ENCODE measurements at regions not wholly inside any gene's neighbourhood (a gene's known extent, or its start where the extent isn't known, plus 50 kb on each side); places are given as distances from the start of the nearest gene placed in this dataset.
"Not testable (repeated sequence)": the region's sequence is repeated elsewhere in the genome, so short reads cannot be mapped to it uniquely, and the experiment has no call there.

DNA sequence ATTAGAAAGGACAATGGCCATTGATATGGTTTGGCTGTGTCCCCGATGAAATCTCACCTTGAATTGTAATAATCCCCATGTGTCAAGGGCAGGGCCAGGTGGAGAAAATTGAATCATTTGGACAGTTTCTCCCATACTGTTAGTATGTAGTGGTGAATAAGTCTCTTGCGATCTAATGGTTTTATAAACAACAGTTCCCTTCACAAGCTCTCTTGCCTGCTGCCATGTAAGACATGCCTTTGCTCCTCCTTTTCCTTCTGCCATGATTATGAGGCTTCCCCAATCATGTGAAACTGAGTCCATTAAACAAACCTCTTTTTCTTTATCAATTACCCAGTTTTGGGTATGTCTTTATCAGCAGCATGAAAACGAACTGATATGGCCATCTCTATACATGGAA is 302.7 kb downstream of the SFMBT2 start:
- DNase-seq (ENCODE audit: low read depth): no peak
- TF ChIP-seq, protein P1, sequence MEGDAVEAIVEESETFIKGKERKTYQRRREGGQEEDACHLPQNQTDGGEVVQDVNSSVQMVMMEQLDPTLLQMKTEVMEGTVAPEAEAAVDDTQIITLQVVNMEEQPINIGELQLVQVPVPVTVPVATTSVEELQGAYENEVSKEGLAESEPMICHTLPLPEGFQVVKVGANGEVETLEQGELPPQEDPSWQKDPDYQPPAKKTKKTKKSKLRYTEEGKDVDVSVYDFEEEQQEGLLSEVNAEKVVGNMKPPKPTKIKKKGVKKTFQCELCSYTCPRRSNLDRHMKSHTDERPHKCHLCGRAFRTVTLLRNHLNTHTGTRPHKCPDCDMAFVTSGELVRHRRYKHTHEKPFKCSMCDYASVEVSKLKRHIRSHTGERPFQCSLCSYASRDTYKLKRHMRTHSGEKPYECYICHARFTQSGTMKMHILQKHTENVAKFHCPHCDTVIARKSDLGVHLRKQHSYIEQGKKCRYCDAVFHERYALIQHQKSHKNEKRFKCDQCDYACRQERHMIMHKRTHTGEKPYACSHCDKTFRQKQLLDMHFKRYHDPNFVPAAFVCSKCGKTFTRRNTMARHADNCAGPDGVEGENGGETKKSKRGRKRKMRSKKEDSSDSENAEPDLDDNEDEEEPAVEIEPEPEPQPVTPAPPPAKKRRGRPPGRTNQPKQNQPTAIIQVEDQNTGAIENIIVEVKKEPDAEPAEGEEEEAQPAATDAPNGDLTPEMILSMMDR (conservative IDR thresholded peaks at IDR 0.05; ENCODE audit: low read depth, low read length): no peak
- no peak overlapping the region for H3K4me3 ChIP-seq (ENCODE audit: low read depth, low read length)

DNA sequence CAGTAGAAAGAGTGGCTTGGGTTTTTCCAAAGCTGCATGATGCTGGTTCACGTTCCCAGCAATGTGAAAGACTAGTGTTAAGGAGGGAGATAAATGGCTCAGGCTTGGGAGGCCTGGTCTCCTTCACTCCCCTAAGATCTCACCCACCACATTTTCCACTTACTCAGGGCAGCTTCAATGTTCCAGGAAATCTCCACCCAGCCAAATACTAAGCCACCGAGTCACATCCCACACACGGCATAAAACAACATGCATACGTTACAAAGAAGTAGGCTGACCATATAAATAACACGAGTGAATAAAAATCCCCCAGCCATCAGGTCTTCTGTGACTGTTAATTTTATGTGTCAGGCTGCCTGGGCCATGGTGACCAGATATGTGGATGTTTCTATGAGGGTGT is 303.5 kb downstream of the SFMBT2 start:
- DNase-seq (ENCODE audit: low read depth): no peak
- H3K4me3 ChIP-seq (ENCODE audit: low read depth, low read length): no peak overlapping the region
- TF ChIP-seq, protein P1 (conservative IDR thresholded peaks at IDR 0.05; ENCODE audit: low read depth, low read length): no peak

DNA sequence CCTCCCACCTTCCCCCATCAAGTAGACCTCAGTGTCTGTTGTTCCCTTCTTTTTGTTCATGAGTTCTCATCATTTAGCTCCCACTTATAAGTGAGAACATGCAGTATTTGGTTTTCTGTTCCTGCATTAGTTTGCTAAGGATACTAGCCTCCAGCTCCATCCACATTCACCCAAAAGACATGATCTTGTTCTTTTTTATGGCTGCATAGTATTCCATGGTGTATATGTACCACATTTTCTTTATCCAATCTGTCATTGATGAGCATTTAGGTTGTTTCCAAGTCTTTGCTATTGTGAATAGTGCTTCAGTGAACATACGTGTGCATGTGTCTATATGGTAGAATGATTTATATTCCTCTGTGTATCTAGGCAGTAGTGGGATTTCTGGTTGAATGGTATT is 306.5 kb downstream of the SFMBT2 start:
- not testable (repeated sequence) for H3K4me3 ChIP-seq (ENCODE audit: low read depth, low read length); DNase-seq (ENCODE audit: low read depth)

DNA sequence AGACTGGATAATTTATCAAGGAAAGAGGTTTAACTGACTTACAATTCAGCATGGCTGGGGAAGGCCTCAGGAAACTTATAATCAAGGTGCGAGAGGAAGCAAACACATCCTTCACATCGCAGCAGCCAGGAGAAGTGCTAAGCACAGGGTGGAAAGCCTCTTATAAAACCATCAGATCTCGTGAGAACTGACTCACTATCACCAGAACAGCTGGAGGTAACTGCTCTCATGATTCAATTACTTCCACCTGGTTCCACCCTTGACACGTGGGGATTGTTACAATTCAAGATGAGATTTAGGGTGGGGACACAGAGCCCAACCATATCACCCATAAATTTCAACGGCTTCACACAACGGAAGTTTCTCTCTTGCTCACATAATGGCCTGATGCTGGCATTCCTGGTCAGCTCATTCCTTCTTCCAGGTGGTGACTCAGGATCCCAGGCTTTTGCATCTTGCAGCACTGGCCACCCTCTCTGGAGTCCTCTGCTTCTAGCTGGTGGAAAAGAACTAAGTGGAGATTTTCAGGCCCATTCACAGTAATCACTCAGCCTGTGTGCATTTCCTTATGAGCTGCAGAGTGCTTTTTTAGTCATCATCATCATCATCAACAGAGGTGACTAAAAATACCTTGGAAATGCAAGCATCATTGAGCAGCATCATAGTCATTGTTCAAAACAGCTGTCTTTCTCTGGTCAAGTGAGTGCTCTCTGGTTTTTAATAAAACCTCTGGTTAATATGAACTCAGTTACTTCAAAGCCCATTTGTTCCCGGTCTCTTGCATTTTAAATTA is 308.1 kb downstream of the SFMBT2 start:
- no peak for DNase-seq (ENCODE audit: low read depth)
- TF ChIP-seq, protein P1 (conservative IDR thresholded peaks at IDR 0.05; ENCODE audit: low read depth, low read length): no peak

DNA sequence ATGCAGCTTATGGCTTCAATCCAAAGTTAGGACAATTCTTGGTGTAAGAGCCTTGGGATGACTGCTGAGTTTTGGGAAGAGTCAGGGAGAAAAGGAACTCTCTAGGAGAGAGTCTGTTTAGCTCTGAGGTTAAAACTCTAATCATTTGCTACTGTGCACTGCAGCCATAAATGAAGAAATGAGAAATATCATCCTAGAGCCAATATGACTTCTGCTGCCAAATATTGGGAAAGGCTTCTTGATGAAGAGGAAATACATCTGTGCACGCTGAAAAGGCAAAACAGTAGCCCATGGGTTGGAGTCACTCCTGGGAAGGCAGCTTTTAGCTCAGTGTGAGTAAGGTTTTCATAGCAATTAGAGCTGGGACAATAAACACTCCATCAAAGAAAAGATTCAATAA is 308.8 kb downstream of the SFMBT2 start:
- DNase-seq (ENCODE audit: low read depth): no peak
- TF ChIP-seq, protein P1 (conservative IDR thresholded peaks at IDR 0.05; ENCODE audit: low read depth, low read length): no peak
- H3K4me3 ChIP-seq (ENCODE audit: low read depth, low read length): no peak overlapping the region

More for the DNA sequence above, 308.1 kb downstream of the SFMBT2 start:
- no peak overlapping the region for H3K4me3 ChIP-seq (ENCODE audit: low read depth, low read length)

DNA sequence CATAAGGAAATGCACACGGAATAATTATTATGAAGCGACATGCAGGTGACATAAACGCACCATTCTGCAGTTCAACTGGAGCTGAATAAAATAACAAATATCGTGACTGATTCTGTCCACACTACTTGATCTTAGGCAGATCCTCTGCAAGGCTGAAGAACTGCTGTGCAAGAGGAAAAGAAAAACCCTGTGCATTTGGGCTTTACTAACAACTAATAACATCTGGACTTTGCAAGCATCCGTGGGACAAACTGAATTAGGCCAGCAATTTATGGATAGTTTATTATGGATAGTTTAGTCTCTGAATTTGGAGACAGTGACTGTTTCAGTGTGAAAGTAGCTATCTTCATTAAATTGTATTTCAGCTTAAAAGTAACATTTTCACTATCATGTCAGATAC is 309.4 kb downstream of the SFMBT2 start:
- TF ChIP-seq, protein P1 (conservative IDR thresholded peaks at IDR 0.05; ENCODE audit: low read depth, low read length): no peak
- DNase-seq (ENCODE audit: low read depth): no peak
- no peak overlapping the region for H3K4me3 ChIP-seq (ENCODE audit: low read depth, low read length)

DNA sequence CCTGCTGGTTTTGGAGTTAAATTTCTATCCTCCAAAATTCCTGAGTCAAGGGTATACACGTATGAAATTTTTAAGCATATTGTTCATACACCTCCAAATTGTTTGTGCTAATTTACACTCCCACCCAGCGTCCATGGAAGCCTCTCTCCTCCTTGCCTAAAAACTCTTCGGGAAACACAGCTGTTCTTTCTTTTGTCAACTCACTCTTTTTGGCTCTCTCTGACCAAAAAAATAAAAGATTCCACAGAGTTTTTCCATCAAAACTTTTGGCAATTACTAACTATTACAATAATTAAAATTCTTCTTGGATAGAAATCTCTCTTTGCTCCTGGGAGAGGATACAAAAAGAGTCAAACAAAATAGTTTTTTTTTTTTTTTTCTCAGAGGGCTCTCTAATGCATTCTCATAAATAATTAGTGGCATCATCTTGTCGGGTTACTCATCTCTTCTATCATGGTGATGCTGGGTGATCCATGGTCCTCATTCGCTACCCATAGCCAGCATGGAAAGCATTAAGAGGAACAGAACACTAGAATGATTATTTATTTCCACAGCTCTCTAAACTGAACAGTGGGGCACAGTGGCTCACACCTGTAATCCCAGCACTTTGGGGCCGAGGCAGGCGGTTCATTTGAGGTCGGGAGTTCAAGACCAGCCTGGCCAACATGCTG is 310.7 kb downstream of the SFMBT2 start:
- TF ChIP-seq, protein P1 (conservative IDR thresholded peaks at IDR 0.05; ENCODE audit: low read depth, low read length): no peak
- DNase-seq (ENCODE audit: low read depth): no peak
- no peak overlapping the region for H3K4me3 ChIP-seq (ENCODE audit: low read depth, low read length)
